Endothelial cell of hepatic sinusoid (primary cell): ENCODE measurements at regions not wholly inside any gene's neighbourhood (a gene's known extent, or its start where the extent isn't known, plus 50 kb on each side); places are given as distances from the start of the nearest gene placed in this dataset.

Experiments
- in situ Hi-C: cut with HindIII; loops from 2 replicates; pipeline ENCODE4 v1.10.0; 2017; ENCODE audit warnings: low sequenced_read_pairs

DNA sequence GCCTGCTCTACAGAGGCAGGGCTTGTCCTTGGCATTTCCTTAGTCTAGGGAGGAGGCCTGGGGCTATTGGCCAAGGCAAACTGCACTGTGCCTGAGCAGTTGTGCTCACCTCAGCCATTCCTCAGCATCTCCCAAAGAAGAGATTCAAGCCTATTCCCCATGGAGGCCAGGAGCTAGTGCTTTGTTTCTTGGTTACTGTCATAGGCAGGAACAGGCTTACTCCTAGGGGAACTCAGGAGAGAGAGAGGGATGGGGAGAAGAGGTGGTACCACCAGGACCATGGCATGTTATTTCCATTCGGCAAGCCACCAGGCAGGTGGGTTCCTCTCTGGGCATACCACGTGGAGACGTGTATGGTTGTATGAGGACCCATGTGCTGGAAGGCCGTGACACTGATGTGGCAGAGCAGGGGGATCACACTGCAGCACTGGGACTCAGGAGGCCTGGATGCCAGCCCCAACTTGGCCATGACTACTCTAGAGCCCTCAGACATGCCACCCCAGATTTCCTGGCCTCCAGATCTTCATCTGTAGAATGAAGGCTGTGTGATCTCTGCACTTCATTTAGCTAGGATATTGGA is 233.7 kb downstream of the LOXHD1 start:
- in situ Hi-C loops = no loop called here

DNA sequence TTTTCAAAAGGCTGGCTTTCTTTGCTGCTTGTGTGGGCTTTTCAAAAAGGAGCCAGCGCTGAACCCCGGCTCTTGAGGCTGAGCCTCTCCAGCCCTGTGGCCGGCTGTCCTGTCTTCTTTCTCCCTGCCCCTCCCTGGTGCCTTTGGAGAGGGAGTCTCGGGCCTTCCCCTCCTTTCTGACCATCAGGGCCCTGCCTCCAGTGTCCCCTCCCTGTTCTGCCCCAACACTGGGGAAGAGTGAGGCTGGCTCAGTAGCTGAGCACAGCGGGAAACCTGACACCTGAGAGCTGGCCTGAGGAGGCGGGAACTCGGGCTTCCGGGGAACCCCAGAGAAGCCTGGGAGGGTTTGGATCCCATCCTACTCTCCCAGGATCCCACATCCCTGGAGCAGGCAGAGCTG is 232.1 kb downstream of the LOXHD1 start:
- in situ Hi-C loops = no loop called here

DNA sequence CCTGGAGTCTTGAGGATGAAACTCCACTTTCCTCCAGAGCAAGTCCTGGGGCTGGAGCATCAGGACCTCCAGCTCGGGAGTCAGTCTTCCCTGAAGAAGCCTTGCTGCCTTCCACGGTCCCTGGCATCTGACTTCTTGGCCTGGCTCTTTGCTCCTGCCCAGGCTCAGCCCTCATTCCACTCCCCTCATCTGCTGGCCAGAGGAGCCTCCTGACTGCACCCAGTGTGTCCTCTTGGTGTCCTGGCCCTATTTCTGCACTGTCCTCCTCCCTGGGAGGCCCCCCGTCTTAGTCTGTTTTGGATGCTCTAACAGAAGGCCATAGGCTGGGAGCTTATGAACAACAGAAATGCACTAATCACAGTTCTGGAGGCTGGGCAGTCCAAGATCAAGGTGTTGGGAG is 231.5 kb downstream of the LOXHD1 start:
- in situ Hi-C loops = no loop called here

DNA sequence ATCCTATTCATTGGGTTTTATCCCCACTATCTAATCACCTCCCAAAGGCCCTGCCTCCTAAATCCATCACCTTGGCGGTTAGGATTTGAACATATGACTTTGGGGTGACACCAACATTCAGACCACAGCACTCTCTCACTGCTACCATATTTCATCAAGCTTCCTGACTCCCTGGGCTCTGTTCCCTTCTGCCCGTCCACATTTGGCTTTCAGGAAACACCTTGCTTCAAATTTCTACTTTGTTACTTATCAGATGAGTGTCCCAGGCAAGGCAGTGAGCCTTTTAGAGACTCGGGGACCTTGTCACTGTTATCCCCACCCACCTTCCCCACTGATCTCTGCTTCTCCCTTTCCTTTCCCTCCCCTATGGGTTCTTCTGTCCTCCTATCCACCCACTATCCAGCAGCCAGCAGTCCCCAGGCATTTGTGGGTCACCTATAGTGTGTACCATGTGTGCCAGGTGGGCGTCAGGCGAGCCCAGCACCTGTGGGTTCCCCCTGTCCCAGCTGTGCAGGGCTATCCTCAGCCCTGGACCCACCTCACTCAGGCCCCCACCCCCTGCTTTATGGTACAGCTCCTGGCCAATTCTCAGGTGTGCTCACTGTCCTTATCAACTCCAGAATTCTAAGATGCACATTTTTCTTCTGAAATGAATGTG is 230.9 kb downstream of the LOXHD1 start:
- in situ Hi-C loops = no loop called here

DNA sequence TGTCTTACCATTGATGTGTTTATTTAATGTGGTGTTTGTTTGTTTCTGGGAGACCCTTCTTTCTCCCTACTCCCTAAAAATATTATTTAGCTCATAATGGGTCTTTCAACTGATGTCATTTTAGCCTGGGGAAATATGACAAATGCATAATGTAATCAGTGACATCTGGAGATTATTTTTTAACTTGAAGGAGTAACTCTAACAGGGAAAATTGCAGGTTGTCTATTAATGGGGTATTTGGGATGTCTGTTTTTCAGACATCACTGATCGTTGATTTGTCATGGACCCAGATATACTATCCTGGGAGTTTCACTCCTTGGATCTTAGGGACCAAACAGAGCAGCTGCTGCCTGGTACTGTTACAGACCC is 230.4 kb downstream of the LOXHD1 start:
- in situ Hi-C loops = no loop called here
